ENCODE measurements at regions not wholly inside any gene's neighbourhood (a gene's known extent, or its start where the extent isn't known, plus 50 kb on each side); places are given as distances from the start of the nearest gene placed in this dataset.

DNA sequence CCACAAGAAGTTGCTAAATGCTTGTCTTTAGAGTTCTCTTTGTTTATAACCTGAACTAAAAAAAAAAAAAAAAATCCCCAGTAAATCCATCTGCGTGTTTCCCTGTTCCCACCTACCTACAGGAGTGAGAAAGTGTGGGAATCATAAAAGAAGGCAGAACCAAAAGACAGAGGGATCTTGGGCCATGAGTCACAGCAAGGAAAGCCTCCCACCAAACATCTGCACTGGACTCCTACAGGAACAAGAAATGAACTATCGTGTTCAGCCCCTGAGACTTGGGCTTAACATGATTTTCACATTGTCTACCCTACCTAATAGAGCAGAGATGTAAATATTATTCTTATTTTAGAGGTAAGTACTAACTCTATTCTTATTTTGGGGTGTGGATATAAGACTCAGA lies 1761.2 kb upstream of the CELF4 start:
- TF ChIP-seq POLR2A (IDR thresholded peaks at IDR 0.05) (no peak), POLR2AphosphoS5 (IDR thresholded peaks at IDR 0.05) (no peak)
- TF ChIP-seq, protein P1, sequence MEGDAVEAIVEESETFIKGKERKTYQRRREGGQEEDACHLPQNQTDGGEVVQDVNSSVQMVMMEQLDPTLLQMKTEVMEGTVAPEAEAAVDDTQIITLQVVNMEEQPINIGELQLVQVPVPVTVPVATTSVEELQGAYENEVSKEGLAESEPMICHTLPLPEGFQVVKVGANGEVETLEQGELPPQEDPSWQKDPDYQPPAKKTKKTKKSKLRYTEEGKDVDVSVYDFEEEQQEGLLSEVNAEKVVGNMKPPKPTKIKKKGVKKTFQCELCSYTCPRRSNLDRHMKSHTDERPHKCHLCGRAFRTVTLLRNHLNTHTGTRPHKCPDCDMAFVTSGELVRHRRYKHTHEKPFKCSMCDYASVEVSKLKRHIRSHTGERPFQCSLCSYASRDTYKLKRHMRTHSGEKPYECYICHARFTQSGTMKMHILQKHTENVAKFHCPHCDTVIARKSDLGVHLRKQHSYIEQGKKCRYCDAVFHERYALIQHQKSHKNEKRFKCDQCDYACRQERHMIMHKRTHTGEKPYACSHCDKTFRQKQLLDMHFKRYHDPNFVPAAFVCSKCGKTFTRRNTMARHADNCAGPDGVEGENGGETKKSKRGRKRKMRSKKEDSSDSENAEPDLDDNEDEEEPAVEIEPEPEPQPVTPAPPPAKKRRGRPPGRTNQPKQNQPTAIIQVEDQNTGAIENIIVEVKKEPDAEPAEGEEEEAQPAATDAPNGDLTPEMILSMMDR (IDR thresholded peaks at IDR 0.05), result no peak
